GM12878 (cell line): ENCODE measurements at regions not wholly inside any gene's neighbourhood (a gene's known extent, or its start where the extent isn't known, plus 50 kb on each side); places are given as distances from the start of the nearest gene placed in this dataset.

Experiments
- ATAC-seq: fragments of 200-7000 bp; cut with Tn5 transposase; 3 replicates; pipeline ENCODE4 v1.9.1; 2020; ENCODE audit warnings: mild to moderate bottlenecking, moderate library complexity
- BruUV-seq: library from RNA; stranded (reverse); fragments of 400-500 nt; replicated peaks from 2 replicates; lab custom pipeline; 2021; lab: Mats Ljungman, UMichigan
- CTCF ChIA-PET: fragments of 300-600 bp; sonication (Branson Sonifier 250); formaldehyde crosslinking; extraction: SDS; loops from one replicate; lab custom pipeline; 2021; ENCODE audit warnings: inconsistent platforms; lab: Yijun Ruan, JAX
- POLR2A ChIA-PET: fragments of 350-600 bp; formaldehyde crosslinking; extraction: SDS; loops from one replicate; lab custom pipeline; 2021; ENCODE audit warnings: inconsistent platforms; lab: Charles Lee
- RAD21 ChIA-PET: fragments of 300-600 bp; sonication (Branson Sonifier 250); formaldehyde crosslinking; loops from one replicate; lab custom pipeline; 2023; ENCODE audit warnings: antibody characterized with exemption; ENCODE audit not compliant: unreplicated experiment; lab: Charles Lee
- SMC1A ChIA-PET: fragments of 300-600 bp; sonication (Branson Sonifier 250); formaldehyde crosslinking; loops from one replicate; lab custom pipeline; 2023; ENCODE audit not compliant: unreplicated experiment, uncharacterized antibody; lab: Charles Lee
- DNase-seq: peaks from one replicate; pipeline ENCODE4 v3.0.0-alpha.2; 2011; ENCODE audit warnings: low read depth, low spot score
- FAIRE-seq: peaks from 3 replicates; lab custom pipeline; 2011; peaks lifted over from hg19 to GRCh38; lab: Jason Lieb, UNC
- H2AFZ ChIP-seq: 2 replicates; pipeline ENCODE4 v1.6.0; 2011; ENCODE audit warnings: low read depth, low read length, control low read depth; ENCODE audit not compliant: control insufficient read depth
- H3K27ac ChIP-seq: 2 replicates; pipeline ENCODE4 v1.5.1; 2011; ENCODE audit warnings: control low read depth; ENCODE audit not compliant: control insufficient read depth, insufficient read depth
- H3K27me3 ChIP-seq, 2 experiments: replicated peaks in 1 of 2; 2 replicates each; pipeline versions ENCODE4 v1.6.0 to v1.6.1; 2011; ENCODE audit warnings: low read length in 1 of 2; ENCODE audit not compliant: control insufficient read depth in 2 of 2, insufficient read depth in 2 of 2
- H3K36me3 ChIP-seq, 2 experiments: 2 replicates each; pipeline ENCODE4 v1.5.1; 2011; ENCODE audit warnings: low read length in 1 of 2; ENCODE audit not compliant: control insufficient read depth in 2 of 2, insufficient read depth in 2 of 2
- H3K4me1 ChIP-seq: 2 replicates; pipeline ENCODE4 v1.6.1; 2011; ENCODE audit warnings: mild to moderate bottlenecking, low read length, moderate library complexity, mixed read lengths; ENCODE audit not compliant: control insufficient read depth, insufficient read depth
- H3K4me2 ChIP-seq: 2 replicates; pipeline ENCODE4 v1.6.0; 2011; ENCODE audit warnings: control low read depth; ENCODE audit not compliant: control insufficient read depth, insufficient read depth
- H3K4me3 ChIP-seq: fragments of 200-600 bp; sonication (generic); 2 replicates; pipeline ENCODE4 v1.5.1; 2016
- H3K79me2 ChIP-seq: 2 replicates; pipeline ENCODE4 v1.6.0; 2011; ENCODE audit warnings: low read length; ENCODE audit not compliant: control insufficient read depth, insufficient read depth
- H3K9ac ChIP-seq: 2 replicates; pipeline ENCODE4 v1.8.0; 2011; ENCODE audit warnings: low read length, control low read depth, mixed read lengths; ENCODE audit not compliant: control insufficient read depth, insufficient read depth
- H3K9me3 ChIP-seq: replicated peaks from 3 replicates; pipeline ENCODE4 v1.5.1; 2011; ENCODE audit warnings: mild to moderate bottlenecking, low read length; ENCODE audit not compliant: control insufficient read depth, insufficient read depth
- H4K20me1 ChIP-seq: 2 replicates; pipeline ENCODE4 v1.6.0; 2011; ENCODE audit not compliant: control insufficient read depth, insufficient read depth
- CEBPZ ChIP-seq: fragments of 150-350 bp; IDR thresholded peaks from 2 replicates; pipeline ENCODE4 v1.6.1; 2016; ENCODE audit warnings: low read depth, low read length
- KLF5 ChIP-seq: fragments of 450-650 bp; IDR thresholded peaks from 2 replicates; pipeline ENCODE4 v1.6.1; 2014; ENCODE audit warnings: mild to moderate bottlenecking; ENCODE audit not compliant: partially characterized antibody
- MEF2A ChIP-seq: IDR thresholded peaks from 2 replicates; pipeline ENCODE4 v1.6.1; 2011; ENCODE audit warnings: low read depth, mild to moderate bottlenecking, low read length, moderate library complexity; ENCODE audit not compliant: insufficient read depth
- MTA2 ChIP-seq: fragments of 450-650 bp; IDR thresholded peaks from 2 replicates; pipeline ENCODE4 v1.6.1; 2016; ENCODE audit warnings: low read depth, mild to moderate bottlenecking, moderate library complexity
- NBN ChIP-seq: fragments of 450-650 bp; IDR thresholded peaks from 2 replicates; pipeline ENCODE4 v1.6.1; 2016
- PML ChIP-seq: IDR thresholded peaks from 2 replicates; pipeline ENCODE4 v1.6.1; 2012; ENCODE audit warnings: low read length, inconsistent platforms
- ZBED1 ChIP-seq: IDR thresholded peaks from 2 replicates; pipeline ENCODE4 v1.6.1; 2016; ENCODE audit warnings: borderline replicate concordance
- WGBS: methylation state at CpG from one replicate; pipeline ENCODE4 v1.1.6; 2016; ENCODE audit warnings: low lambda C conversion rate; ENCODE audit not compliant: insufficient replicate concordance, insufficient coverage; ENCODE audit errors: missing lambda C conversion rate; 5-methylcytosine and 5-hydroxymethylcytosine counted together
- in situ Hi-C: fragments of 300-500 bp; cut with MboI; formaldehyde crosslinking; loops from 9 replicates; pipeline ENCODE4 v1.14.3; 2018; ENCODE audit warnings: mixed read lengths
- intact Hi-C: fragments of 100-400 bp; cut with micrococcal nuclease; formaldehyde crosslinking; loops from one replicate; pipeline ENCODE4 v1.14.2; 2022; ENCODE audit not compliant: unreplicated experiment
- TF ChIP-seq, protein P1 (sequence below): IDR thresholded peaks from 2 replicates; pipeline ENCODE4 v1.6.1; 2012; ENCODE audit warnings: low read length, inconsistent platforms
- TF ChIP-seq, protein P2 (sequence below): fragments of 450-650 bp; IDR thresholded peaks from 2 replicates; pipeline ENCODE4 v1.6.1; 2017; ENCODE audit warnings: mild to moderate bottlenecking, moderate library complexity

- RAD21 ChIA-PET, result interaction anchor here (1.1 to 2.1 kb wide), 3 partner anchors 12 to 515 kb away, joined by 3 to 13 read pairs (median 3); no protein-coding TSS in a partner anchor
- Histone ChIP-seq H3K36me3 (no peaks in the 10 kb centered on the region), H3K4me3 (0 out of 2 replicates have a peak overlapping the region, but pooled peaks have one; percentile 13), H3K4me2 (peak overlapping the region; percentile 62), H3K27ac (peak overlapping the region; percentile 81), H3K79me2 (no peaks in the 10 kb centered on the region), H3K4me1 (peaks cover 21% of the 10 kb centered on the region), H4K20me1 (no peaks in the 10 kb centered on the region), H3K9me3 (peaks cover 10% of the 10 kb centered on the region; the same call in 2 of the 3 replicates), H3K27me3 (no peaks in the 10 kb centered on the region), H2AFZ (peak overlapping the region; percentile 85), H3K9ac (peak overlapping the region; percentile 8; the same call in 1 of the 2 replicates)
- in situ Hi-C loops, result no loop called here
- SMC1A ChIA-PET, result interaction anchor here (0.7 to 1.4 kb wide), 4 partner anchors 11 to 250 kb away, joined by 3 to 8 read pairs (median 3); no protein-coding TSS in a partner anchor
- FAIRE-seq (peak; percentile 38), DNase-seq (peak; percentile 77), ATAC-seq (peak; percentile 82)
- CTCF ChIA-PET, result interaction anchor here (1.2 to 4.0 kb wide), 4 partner anchors 12 to 82 kb away, joined by 3 to 23 read pairs (median 4); no protein-coding TSS in a partner anchor
- intact Hi-C loops, result loop anchor here (2.0 to 5.0 kb wide), 2 partner anchors 244 to 801 kb away; no protein-coding TSS in a partner anchor
- BruUV-seq, result no TSS peak
- 59% methylated on average over 5 of the region's 5 CpGs for WGBS
- POLR2A ChIA-PET, result no interaction called here
- TF ChIP-seq, protein P1, sequence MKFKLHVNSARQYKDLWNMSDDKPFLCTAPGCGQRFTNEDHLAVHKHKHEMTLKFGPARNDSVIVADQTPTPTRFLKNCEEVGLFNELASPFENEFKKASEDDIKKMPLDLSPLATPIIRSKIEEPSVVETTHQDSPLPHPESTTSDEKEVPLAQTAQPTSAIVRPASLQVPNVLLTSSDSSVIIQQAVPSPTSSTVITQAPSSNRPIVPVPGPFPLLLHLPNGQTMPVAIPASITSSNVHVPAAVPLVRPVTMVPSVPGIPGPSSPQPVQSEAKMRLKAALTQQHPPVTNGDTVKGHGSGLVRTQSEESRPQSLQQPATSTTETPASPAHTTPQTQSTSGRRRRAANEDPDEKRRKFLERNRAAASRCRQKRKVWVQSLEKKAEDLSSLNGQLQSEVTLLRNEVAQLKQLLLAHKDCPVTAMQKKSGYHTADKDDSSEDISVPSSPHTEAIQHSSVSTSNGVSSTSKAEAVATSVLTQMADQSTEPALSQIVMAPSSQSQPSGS, result peak; percentile 83
- 0 out of 2 replicates have a peak, but pooled peaks have one; percentile 52 for TF ChIP-seq NBN
- TF ChIP-seq ZBED1, result peak; percentile 72; the same call in 1 of the 2 replicates
- TF ChIP-seq, protein P2, sequence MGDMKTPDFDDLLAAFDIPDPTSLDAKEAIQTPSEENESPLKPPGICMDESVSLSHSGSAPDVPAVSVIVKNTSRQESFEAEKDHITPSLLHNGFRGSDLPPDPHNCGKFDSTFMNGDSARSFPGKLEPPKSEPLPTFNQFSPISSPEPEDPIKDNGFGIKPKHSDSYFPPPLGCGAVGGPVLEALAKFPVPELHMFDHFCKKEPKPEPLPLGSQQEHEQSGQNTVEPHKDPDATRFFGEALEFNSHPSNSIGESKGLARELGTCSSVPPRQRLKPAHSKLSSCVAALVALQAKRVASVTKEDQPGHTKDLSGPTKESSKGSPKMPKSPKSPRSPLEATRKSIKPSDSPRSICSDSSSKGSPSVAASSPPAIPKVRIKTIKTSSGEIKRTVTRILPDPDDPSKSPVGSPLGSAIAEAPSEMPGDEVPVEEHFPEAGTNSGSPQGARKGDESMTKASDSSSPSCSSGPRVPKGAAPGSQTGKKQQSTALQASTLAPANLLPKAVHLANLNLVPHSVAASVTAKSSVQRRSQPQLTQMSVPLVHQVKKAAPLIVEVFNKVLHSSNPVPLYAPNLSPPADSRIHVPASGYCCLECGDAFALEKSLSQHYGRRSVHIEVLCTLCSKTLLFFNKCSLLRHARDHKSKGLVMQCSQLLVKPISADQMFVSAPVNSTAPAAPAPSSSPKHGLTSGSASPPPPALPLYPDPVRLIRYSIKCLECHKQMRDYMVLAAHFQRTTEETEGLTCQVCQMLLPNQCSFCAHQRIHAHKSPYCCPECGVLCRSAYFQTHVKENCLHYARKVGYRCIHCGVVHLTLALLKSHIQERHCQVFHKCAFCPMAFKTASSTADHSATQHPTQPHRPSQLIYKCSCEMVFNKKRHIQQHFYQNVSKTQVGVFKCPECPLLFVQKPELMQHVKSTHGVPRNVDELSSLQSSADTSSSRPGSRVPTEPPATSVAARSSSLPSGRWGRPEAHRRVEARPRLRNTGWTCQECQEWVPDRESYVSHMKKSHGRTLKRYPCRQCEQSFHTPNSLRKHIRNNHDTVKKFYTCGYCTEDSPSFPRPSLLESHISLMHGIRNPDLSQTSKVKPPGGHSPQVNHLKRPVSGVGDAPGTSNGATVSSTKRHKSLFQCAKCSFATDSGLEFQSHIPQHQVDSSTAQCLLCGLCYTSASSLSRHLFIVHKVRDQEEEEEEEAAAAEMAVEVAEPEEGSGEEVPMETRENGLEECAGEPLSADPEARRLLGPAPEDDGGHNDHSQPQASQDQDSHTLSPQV, result no peak
- peak; percentile 57; the same call in 1 of the 2 replicates for TF ChIP-seq MEF2A
- TF ChIP-seq KLF5, result no peak
- TF ChIP-seq PML, result peak; percentile 60; the same call in 1 of the 2 replicates
- TF ChIP-seq MTA2, result peak; percentile 89
- no peak for TF ChIP-seq CEBPZ
These were observed 188.4 kb downstream of the PAH start for GRCh38 chr12:102728506-102729242.
